GM12878 (cell line): ENCODE measurements at regions not wholly inside any gene's neighbourhood (a gene's known extent, or its start where the extent isn't known, plus 50 kb on each side); places are given as distances from the start of the nearest gene placed in this dataset.

Experiments
- ATAC-seq: fragments of 200-7000 bp; cut with Tn5 transposase; 3 replicates; pipeline ENCODE4 v1.9.1; 2020; ENCODE audit warnings: mild to moderate bottlenecking, moderate library complexity
- BruUV-seq: library from RNA; stranded (reverse); fragments of 400-500 nt; replicated peaks from 2 replicates; lab custom pipeline; 2021; lab: Mats Ljungman, UMichigan
- CTCF ChIA-PET: fragments of 300-600 bp; sonication (Branson Sonifier 250); formaldehyde crosslinking; extraction: SDS; loops from one replicate; lab custom pipeline; 2021; ENCODE audit warnings: inconsistent platforms; lab: Yijun Ruan, JAX
- POLR2A ChIA-PET: fragments of 350-600 bp; formaldehyde crosslinking; extraction: SDS; loops from one replicate; lab custom pipeline; 2021; ENCODE audit warnings: inconsistent platforms; lab: Charles Lee
- RAD21 ChIA-PET: fragments of 300-600 bp; sonication (Branson Sonifier 250); formaldehyde crosslinking; loops from one replicate; lab custom pipeline; 2023; ENCODE audit warnings: antibody characterized with exemption; ENCODE audit not compliant: unreplicated experiment; lab: Charles Lee
- SMC1A ChIA-PET: fragments of 300-600 bp; sonication (Branson Sonifier 250); formaldehyde crosslinking; loops from one replicate; lab custom pipeline; 2023; ENCODE audit not compliant: unreplicated experiment, uncharacterized antibody; lab: Charles Lee
- DNase-seq: peaks from one replicate; pipeline ENCODE4 v3.0.0-alpha.2; 2011; ENCODE audit warnings: low read depth, low spot score
- FAIRE-seq: peaks from 3 replicates; lab custom pipeline; 2011; peaks lifted over from hg19 to GRCh38; lab: Jason Lieb, UNC
- H2AFZ ChIP-seq: 2 replicates; pipeline ENCODE4 v1.6.0; 2011; ENCODE audit warnings: low read depth, low read length, control low read depth; ENCODE audit not compliant: control insufficient read depth
- H3K27ac ChIP-seq: 2 replicates; pipeline ENCODE4 v1.5.1; 2011; ENCODE audit warnings: control low read depth; ENCODE audit not compliant: control insufficient read depth, insufficient read depth
- H3K27me3 ChIP-seq, 2 experiments: replicated peaks in 1 of 2; 2 replicates each; pipeline versions ENCODE4 v1.6.0 to v1.6.1; 2011; ENCODE audit warnings: low read length in 1 of 2; ENCODE audit not compliant: control insufficient read depth in 2 of 2, insufficient read depth in 2 of 2
- H3K36me3 ChIP-seq, 2 experiments: 2 replicates each; pipeline ENCODE4 v1.5.1; 2011; ENCODE audit warnings: low read length in 1 of 2; ENCODE audit not compliant: control insufficient read depth in 2 of 2, insufficient read depth in 2 of 2
- H3K4me1 ChIP-seq: 2 replicates; pipeline ENCODE4 v1.6.1; 2011; ENCODE audit warnings: mild to moderate bottlenecking, low read length, moderate library complexity, mixed read lengths; ENCODE audit not compliant: control insufficient read depth, insufficient read depth
- H3K4me2 ChIP-seq: 2 replicates; pipeline ENCODE4 v1.6.0; 2011; ENCODE audit warnings: control low read depth; ENCODE audit not compliant: control insufficient read depth, insufficient read depth
- H3K4me3 ChIP-seq: fragments of 200-600 bp; sonication (generic); 2 replicates; pipeline ENCODE4 v1.5.1; 2016
- H3K79me2 ChIP-seq: 2 replicates; pipeline ENCODE4 v1.6.0; 2011; ENCODE audit warnings: low read length; ENCODE audit not compliant: control insufficient read depth, insufficient read depth
- H3K9ac ChIP-seq: 2 replicates; pipeline ENCODE4 v1.8.0; 2011; ENCODE audit warnings: low read length, control low read depth, mixed read lengths; ENCODE audit not compliant: control insufficient read depth, insufficient read depth
- H3K9me3 ChIP-seq: replicated peaks from 3 replicates; pipeline ENCODE4 v1.5.1; 2011; ENCODE audit warnings: mild to moderate bottlenecking, low read length; ENCODE audit not compliant: control insufficient read depth, insufficient read depth
- H4K20me1 ChIP-seq: 2 replicates; pipeline ENCODE4 v1.6.0; 2011; ENCODE audit not compliant: control insufficient read depth, insufficient read depth
- CEBPB ChIP-seq, 2 experiments: fragments of 150-350 bp in 1 of 2; IDR thresholded peaks; 2 replicates each; pipeline ENCODE4 v1.6.1; 2012 to 2014; ENCODE audit warnings: low read depth in 2 of 2, low read length in 2 of 2, borderline replicate concordance in 1 of 2, inconsistent platforms in 1 of 2
- LARP7 ChIP-seq: fragments of 450-650 bp; IDR thresholded peaks from 2 replicates; pipeline ENCODE4 v1.6.1; 2017; ENCODE audit warnings: mild to moderate bottlenecking
- MEF2A ChIP-seq: IDR thresholded peaks from 2 replicates; pipeline ENCODE4 v1.6.1; 2011; ENCODE audit warnings: low read depth, mild to moderate bottlenecking, low read length, moderate library complexity; ENCODE audit not compliant: insufficient read depth
- RB1 ChIP-seq: fragments of 450-650 bp; formaldehyde crosslinking; IDR thresholded peaks from 2 replicates; pipeline ENCODE4 v1.6.1; 2017; ENCODE audit warnings: mild to moderate bottlenecking, borderline replicate concordance
- SIX5 ChIP-seq: IDR thresholded peaks from 2 replicates; pipeline ENCODE4 v1.6.1; 2011; ENCODE audit warnings: mild to moderate bottlenecking, low read depth, low read length, moderate library complexity; ENCODE audit not compliant: severe bottlenecking
- SUPT20H ChIP-seq: IDR thresholded peaks from 2 replicates; pipeline ENCODE4 v1.6.1; 2011; ENCODE audit warnings: low read depth, mild to moderate bottlenecking, low read length, moderate library complexity, borderline replicate concordance; ENCODE audit not compliant: control insufficient read depth
- TARDBP ChIP-seq: IDR thresholded peaks from 2 replicates; pipeline ENCODE4 v1.6.1; 2016; ENCODE audit warnings: borderline replicate concordance
- ZNF24 ChIP-seq: fragments of 450-650 bp; IDR thresholded peaks from 2 replicates; pipeline ENCODE4 v1.6.1; 2017; ENCODE audit warnings: antibody characterized with exemption, mild to moderate bottlenecking
- ZSCAN29 ChIP-seq: fragments of 450-650 bp; IDR thresholded peaks from 2 replicates; pipeline ENCODE4 v1.6.1; 2017; ENCODE audit warnings: mild to moderate bottlenecking, moderate library complexity
- WGBS: methylation state at CpG from one replicate; pipeline ENCODE4 v1.1.6; 2016; ENCODE audit warnings: low lambda C conversion rate; ENCODE audit not compliant: insufficient replicate concordance, insufficient coverage; ENCODE audit errors: missing lambda C conversion rate; 5-methylcytosine and 5-hydroxymethylcytosine counted together
- in situ Hi-C: fragments of 300-500 bp; cut with MboI; formaldehyde crosslinking; loops from 9 replicates; pipeline ENCODE4 v1.14.3; 2018; ENCODE audit warnings: mixed read lengths
- intact Hi-C: fragments of 100-400 bp; cut with micrococcal nuclease; formaldehyde crosslinking; loops from one replicate; pipeline ENCODE4 v1.14.2; 2022; ENCODE audit not compliant: unreplicated experiment
- TF ChIP-seq, protein P1 (sequence below): IDR thresholded peaks from 2 replicates; pipeline ENCODE4 v1.6.1; 2011; ENCODE audit warnings: borderline replicate concordance, low read depth, mild to moderate bottlenecking, moderate library complexity, low read length; ENCODE audit not compliant: insufficient read depth, poor library complexity, severe bottlenecking
- TF ChIP-seq, protein P2 (sequence below): IDR thresholded peaks from 2 replicates; pipeline ENCODE4 v1.6.1; 2012; ENCODE audit warnings: improper control_type of control experiment, low read depth, low read length; ENCODE audit not compliant: insufficient replicate concordance

DNA sequence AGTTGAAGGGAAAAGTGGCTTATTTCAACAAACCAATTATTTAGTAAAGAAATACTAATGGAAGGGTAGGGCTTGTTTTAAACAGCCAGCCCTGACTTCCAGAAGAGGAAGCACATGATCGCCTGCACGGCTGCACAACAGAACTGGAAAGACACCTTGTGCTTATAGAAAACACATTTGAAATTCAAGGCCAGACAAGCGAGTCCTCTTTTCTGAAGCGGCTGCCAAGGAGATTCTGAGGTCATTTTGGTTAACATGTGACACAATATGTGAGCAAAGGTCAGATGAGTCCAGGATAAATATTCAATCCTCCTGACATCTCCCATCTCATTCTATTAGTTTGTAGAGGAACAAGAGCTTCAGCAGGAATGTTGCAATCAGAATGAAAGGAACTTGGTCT lies 461.4 kb upstream of the ST8SIA4 start:
- no peaks in the 10 kb centered on the region for H3K4me1 ChIP-seq
- no peak overlapping the region for H3K9ac ChIP-seq
- H3K4me2 ChIP-seq: no peak overlapping the region
- FAIRE-seq (no peak), DNase-seq (no peak), ATAC-seq (no peak)
- no peaks in the 10 kb centered on the region for H3K27me3 ChIP-seq
- 0% methylated on average over 4 of the region's 4 CpGs for WGBS
- no peaks in the 10 kb centered on the region for H3K36me3 ChIP-seq
- no peak overlapping the region for H3K27ac ChIP-seq
- H3K4me3 ChIP-seq: no peak overlapping the region
- H3K9me3 ChIP-seq: no peaks in the 10 kb centered on the region
- POLR2A ChIA-PET: no interaction called here
- RAD21 ChIA-PET: no interaction called here
- no peaks in the 10 kb centered on the region for H4K20me1 ChIP-seq
- TF ChIP-seq SIX5 (no peak), CEBPB (IDR thresholded peaks at IDR 0.05; ENCODE audit: borderline replicate concordance in 1 of 2, low read depth in 2 of 2, low read length in 2 of 2) (no peak), SUPT20H (no peak), ZNF24 (no peak), ZSCAN29 (no peak), TARDBP (no peak), MEF2A (no peak), RB1 (no peak), LARP7 (no peak)
- TF ChIP-seq, protein P1, sequence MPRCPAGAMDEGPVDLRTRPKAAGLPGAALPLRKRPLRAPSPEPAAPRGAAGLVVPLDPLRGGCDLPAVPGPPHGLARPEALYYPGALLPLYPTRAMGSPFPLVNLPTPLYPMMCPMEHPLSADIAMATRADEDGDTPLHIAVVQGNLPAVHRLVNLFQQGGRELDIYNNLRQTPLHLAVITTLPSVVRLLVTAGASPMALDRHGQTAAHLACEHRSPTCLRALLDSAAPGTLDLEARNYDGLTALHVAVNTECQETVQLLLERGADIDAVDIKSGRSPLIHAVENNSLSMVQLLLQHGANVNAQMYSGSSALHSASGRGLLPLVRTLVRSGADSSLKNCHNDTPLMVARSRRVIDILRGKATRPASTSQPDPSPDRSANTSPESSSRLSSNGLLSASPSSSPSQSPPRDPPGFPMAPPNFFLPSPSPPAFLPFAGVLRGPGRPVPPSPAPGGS: no peak
- TF ChIP-seq, protein P2, sequence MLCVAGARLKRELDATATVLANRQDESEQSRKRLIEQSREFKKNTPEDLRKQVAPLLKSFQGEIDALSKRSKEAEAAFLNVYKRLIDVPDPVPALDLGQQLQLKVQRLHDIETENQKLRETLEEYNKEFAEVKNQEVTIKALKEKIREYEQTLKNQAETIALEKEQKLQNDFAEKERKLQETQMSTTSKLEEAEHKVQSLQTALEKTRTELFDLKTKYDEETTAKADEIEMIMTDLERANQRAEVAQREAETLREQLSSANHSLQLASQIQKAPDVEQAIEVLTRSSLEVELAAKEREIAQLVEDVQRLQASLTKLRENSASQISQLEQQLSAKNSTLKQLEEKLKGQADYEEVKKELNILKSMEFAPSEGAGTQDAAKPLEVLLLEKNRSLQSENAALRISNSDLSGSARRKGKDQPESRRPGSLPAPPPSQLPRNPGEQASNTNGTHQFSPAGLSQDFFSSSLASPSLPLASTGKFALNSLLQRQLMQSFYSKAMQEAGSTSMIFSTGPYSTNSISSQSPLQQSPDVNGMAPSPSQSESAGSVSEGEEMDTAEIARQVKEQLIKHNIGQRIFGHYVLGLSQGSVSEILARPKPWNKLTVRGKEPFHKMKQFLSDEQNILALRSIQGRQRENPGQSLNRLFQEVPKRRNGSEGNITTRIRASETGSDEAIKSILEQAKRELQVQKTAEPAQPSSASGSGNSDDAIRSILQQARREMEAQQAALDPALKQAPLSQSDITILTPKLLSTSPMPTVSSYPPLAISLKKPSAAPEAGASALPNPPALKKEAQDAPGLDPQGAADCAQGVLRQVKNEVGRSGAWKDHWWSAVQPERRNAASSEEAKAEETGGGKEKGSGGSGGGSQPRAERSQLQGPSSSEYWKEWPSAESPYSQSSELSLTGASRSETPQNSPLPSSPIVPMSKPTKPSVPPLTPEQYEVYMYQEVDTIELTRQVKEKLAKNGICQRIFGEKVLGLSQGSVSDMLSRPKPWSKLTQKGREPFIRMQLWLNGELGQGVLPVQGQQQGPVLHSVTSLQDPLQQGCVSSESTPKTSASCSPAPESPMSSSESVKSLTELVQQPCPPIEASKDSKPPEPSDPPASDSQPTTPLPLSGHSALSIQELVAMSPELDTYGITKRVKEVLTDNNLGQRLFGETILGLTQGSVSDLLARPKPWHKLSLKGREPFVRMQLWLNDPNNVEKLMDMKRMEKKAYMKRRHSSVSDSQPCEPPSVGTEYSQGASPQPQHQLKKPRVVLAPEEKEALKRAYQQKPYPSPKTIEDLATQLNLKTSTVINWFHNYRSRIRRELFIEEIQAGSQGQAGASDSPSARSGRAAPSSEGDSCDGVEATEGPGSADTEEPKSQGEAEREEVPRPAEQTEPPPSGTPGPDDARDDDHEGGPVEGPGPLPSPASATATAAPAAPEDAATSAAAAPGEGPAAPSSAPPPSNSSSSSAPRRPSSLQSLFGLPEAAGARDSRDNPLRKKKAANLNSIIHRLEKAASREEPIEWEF: no peak
- no peak overlapping the region for H2AFZ ChIP-seq
- in situ Hi-C loops: no loop called here
- SMC1A ChIA-PET: interaction anchor here (0.5 kb wide), 1 partner anchor 952 kb away, joined by 3 read pairs; no protein-coding TSS in a partner anchor
- intact Hi-C loops: no loop called here
- CTCF ChIA-PET: no interaction called here
- no peaks in the 10 kb centered on the region for H3K79me2 ChIP-seq
- no TSS peak for BruUV-seq
